Spinal cord (tissue), 9 donors: ENCODE measurements at regions not wholly inside any gene's neighbourhood (a gene's known extent, or its start where the extent isn't known, plus 50 kb on each side); places are given as distances from the start of the nearest gene placed in this dataset.
A peak's percentile ranks its signal among the peaks of the same experiment; 100 is the strongest.

Source experiments
- DNase-seq, 6 donors: peaks; one replicate each; pipeline versions ENCODE4 v3.0.0 to v3.0.0-alpha.2; 2013 to 2015; ENCODE audit warnings: low spot score in 6 of 6, low read depth in 4 of 6
- H3K27ac ChIP-seq: one replicate; pipeline ENCODE4 v1.5.1; 2013; ENCODE audit warnings: low read depth, low read length, control low read depth
- H3K27me3 ChIP-seq: one replicate; pipeline ENCODE4 v1.6.1; 2013; ENCODE audit warnings: low read length; ENCODE audit not compliant: control insufficient read depth, insufficient read depth
- H3K36me3 ChIP-seq: one replicate; pipeline ENCODE4 v1.6.1; 2013; ENCODE audit warnings: low read length; ENCODE audit not compliant: control insufficient read depth, insufficient read depth
- H3K4me1 ChIP-seq: one replicate; pipeline ENCODE4 v1.6.1; 2013; ENCODE audit warnings: low read length; ENCODE audit not compliant: control insufficient read depth, insufficient read depth
- H3K4me3 ChIP-seq: one replicate; pipeline ENCODE4 v1.5.1; 2013; ENCODE audit warnings: low read depth, low read length, control low read depth
- H3K9me3 ChIP-seq: one replicate; pipeline ENCODE4 v1.6.1; 2013; ENCODE audit warnings: low read length; ENCODE audit not compliant: control insufficient read depth, insufficient read depth
- WGBS: methylation state at CpG from one replicate; pipeline ENCODE4 v1.1.5; 2013; ENCODE audit warnings: missing lambda C conversion rate; ENCODE audit not compliant: insufficient coverage; 5-methylcytosine and 5-hydroxymethylcytosine counted together
- donor health status: healthy.

DNA sequence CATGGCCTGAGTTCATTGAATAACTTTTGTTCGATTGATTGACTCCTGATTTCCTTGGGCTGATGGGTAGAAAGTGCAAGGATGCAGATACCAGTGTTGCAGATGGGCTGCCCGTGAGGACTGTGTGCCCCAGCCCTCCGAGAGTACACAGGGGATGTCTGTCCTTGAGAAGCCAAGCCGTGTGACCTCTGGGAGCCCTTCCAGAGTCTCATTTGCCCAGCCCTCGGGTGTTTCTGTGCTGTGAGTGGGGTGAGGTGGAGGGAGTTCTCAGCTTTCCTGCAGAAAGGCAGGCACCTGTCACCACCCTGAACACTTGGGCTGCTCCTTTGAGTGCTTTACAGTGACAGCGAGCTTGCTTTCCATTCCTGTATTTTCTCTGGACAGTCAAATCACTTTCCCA lies 96.4 kb upstream of the CACNA1E start:
- 51% methylated on average over 6 of the region's 6 CpGs for WGBS
- H3K9me3 ChIP-seq, result no peaks in the 10 kb centered on the region
- no peaks in the 10 kb centered on the region for H3K36me3 ChIP-seq

DNA sequence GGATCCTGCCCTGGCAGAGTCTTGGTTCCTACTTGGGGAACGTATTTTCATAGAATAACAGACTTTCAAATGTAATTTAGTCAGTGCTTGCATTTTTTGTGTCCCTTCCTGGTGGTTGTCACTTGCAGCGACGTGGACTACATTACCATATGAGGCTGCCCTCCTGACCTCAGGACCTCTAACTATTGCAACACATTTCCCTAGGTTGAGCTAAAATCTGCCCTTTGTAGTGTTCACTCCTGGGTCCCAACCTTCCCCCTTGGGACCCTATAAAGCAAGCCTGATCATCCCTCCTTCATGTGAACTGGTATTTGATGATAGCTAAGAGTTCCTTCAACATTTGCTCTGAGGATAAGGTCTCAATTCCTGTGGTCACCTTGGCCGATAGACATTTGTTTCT lies 95.6 kb upstream of the CACNA1E start:
- H3K27me3 ChIP-seq, result no peaks in the 10 kb centered on the region
- no peak overlapping the region for H3K4me3 ChIP-seq
- peaks cover 25% of the 10 kb centered on the region for H3K4me1 ChIP-seq
- WGBS, result 100% methylated on average over 4 of the region's 4 CpGs
- no peaks in the 10 kb centered on the region for H3K9me3 ChIP-seq
- no peak overlapping the region for H3K27ac ChIP-seq
- DNase-seq, result no peak
- H3K36me3 ChIP-seq, result no peaks in the 10 kb centered on the region

More for the DNA sequence above, 96.4 kb upstream of the CACNA1E start:
- H3K4me1 ChIP-seq, result peaks cover 25% of the 10 kb centered on the region
- H3K4me3 ChIP-seq, result no peak overlapping the region
- H3K27ac ChIP-seq, result no peak overlapping the region
- H3K27me3 ChIP-seq, result no peaks in the 10 kb centered on the region
- no peak for DNase-seq

- DNase-seq, result peak in 2 of 6 donors; percentile 63 to 73
- no peaks in the 10 kb centered on the region for H3K27me3 ChIP-seq
- no peak overlapping the region for H3K4me3 ChIP-seq
- no peaks in the 10 kb centered on the region for H3K36me3 ChIP-seq
- H3K9me3 ChIP-seq, result no peaks in the 10 kb centered on the region
- H3K27ac ChIP-seq, result no peak overlapping the region
- peaks cover 25% of the 10 kb centered on the region for H3K4me1 ChIP-seq
- 30% methylated on average over 5 of the region's 8 CpGs for WGBS
These were observed 92.8 kb upstream of the CACNA1E start for GRCh38 chr1:181390410-181391077.

DNA sequence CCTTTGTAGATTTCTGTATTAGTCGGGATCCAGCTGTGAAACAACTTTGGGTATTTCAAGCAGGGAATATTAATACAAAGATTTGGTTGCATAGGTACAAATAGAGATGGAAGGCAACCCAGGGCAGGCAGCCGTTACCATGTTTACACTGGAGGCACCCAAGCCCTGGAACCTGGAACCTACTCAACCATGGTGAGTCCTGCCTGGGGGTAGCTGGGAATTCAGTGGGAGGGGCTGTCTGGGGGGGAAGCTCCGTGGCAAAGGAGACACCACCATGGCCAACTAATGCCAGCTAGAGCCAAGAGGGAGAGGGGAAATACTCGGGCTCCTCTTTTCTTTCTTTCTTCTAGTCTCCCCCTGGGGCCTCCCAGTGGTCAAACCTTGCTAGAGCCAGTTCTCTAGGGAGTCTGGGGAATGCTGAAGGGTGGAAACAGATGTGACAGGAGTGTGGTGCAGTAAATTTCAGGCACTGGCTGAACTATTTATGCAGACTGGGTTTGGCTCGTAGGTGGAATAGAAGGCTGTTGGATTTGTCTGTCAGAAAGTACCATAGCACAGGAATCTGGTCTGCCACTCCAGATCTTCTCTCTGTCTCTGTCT lies 91.9 kb upstream of the CACNA1E start:
- no peaks in the 10 kb centered on the region for H3K36me3 ChIP-seq
- no peak overlapping the region for H3K4me3 ChIP-seq
- no peak overlapping the region for H3K27ac ChIP-seq
- 60% methylated on average over 1 of the region's 5 CpGs for WGBS
- peaks cover 25% of the 10 kb centered on the region for H3K4me1 ChIP-seq
- DNase-seq, result no peak
- H3K27me3 ChIP-seq, result no peaks in the 10 kb centered on the region
- no peaks in the 10 kb centered on the region for H3K9me3 ChIP-seq

GRCh38 chr1:181392133-181392532 lies 91.2 kb upstream of the CACNA1E start:
- peaks cover 20% of the 10 kb centered on the region for H3K4me1 ChIP-seq
- no peak overlapping the region for H3K27ac ChIP-seq
- no peaks in the 10 kb centered on the region for H3K9me3 ChIP-seq
- H3K27me3 ChIP-seq, result no peaks in the 10 kb centered on the region
- H3K36me3 ChIP-seq, result no peaks in the 10 kb centered on the region
- H3K4me3 ChIP-seq, result no peak overlapping the region
- WGBS, result 100% methylated on average over 1 of the region's 1 CpG
- no peak for DNase-seq

GRCh38 chr1:181392613-181393220 lies 90.6 kb upstream of the CACNA1E start:
- no peaks in the 10 kb centered on the region for H3K9me3 ChIP-seq
- H3K36me3 ChIP-seq, result no peaks in the 10 kb centered on the region
- no peak overlapping the region for H3K27ac ChIP-seq
- H3K4me3 ChIP-seq, result no peak overlapping the region
- H3K4me1 ChIP-seq, result peaks cover 24% of the 10 kb centered on the region
- no peaks in the 10 kb centered on the region for H3K27me3 ChIP-seq
- no CpG with 5 or more reads among the region's 1 CpG for WGBS
- peak in 2 of 6 donors; percentile 25 to 51 for DNase-seq

DNA sequence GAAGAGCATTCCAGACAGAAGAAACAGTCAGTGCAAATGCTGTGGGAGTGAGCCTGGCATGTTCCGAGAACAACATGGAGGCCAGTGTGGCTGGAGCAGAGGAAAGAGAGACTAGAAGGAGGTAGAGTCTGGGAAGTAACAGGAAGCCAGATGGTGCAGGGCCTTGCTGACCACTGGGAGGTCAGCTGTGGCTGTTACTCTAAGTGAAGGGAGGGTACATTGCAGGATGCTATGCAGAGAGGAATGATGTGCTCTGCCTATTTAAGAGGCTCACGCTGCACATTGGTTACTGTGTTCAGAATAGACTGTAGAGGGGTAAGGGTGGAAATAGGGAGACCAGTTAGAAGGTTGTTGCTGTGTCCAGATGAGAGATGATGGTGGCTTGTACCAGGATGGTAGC lies 88.6 kb upstream of the CACNA1E start:
- DNase-seq, result no peak
- Histone ChIP-seq H3K4me1 (peaks cover 26% of the 10 kb centered on the region), H3K36me3 (no peaks in the 10 kb centered on the region), H3K27me3 (no peaks in the 10 kb centered on the region), H3K4me3 (no peak overlapping the region), H3K27ac (no peak overlapping the region), H3K9me3 (no peaks in the 10 kb centered on the region)
- 77% methylated on average over 2 of the region's 2 CpGs for WGBS

GRCh38 chr1:181396171-181396670 lies 87.1 kb upstream of the CACNA1E start:
- DNase-seq, result no peak
- no peak overlapping the region for H3K4me3 ChIP-seq
- H3K4me1 ChIP-seq, result peaks cover 13% of the 10 kb centered on the region
- WGBS, result 94% methylated on average over 3 of the region's 5 CpGs
- H3K36me3 ChIP-seq, result no peaks in the 10 kb centered on the region
- no peak overlapping the region for H3K27ac ChIP-seq
- no peaks in the 10 kb centered on the region for H3K9me3 ChIP-seq
- H3K27me3 ChIP-seq, result no peaks in the 10 kb centered on the region

GRCh38 chr1:181396811-181397210 lies 86.5 kb upstream of the CACNA1E start:
- H3K9me3 ChIP-seq, result no peaks in the 10 kb centered on the region
- no peak overlapping the region for H3K27ac ChIP-seq
- peaks cover 7% of the 10 kb centered on the region for H3K4me1 ChIP-seq
- DNase-seq, result no peak
- no peak overlapping the region for H3K4me3 ChIP-seq
- WGBS, result 100% methylated on average over 1 of the region's 1 CpG
- H3K36me3 ChIP-seq, result no peaks in the 10 kb centered on the region
- no peaks in the 10 kb centered on the region for H3K27me3 ChIP-seq

DNA sequence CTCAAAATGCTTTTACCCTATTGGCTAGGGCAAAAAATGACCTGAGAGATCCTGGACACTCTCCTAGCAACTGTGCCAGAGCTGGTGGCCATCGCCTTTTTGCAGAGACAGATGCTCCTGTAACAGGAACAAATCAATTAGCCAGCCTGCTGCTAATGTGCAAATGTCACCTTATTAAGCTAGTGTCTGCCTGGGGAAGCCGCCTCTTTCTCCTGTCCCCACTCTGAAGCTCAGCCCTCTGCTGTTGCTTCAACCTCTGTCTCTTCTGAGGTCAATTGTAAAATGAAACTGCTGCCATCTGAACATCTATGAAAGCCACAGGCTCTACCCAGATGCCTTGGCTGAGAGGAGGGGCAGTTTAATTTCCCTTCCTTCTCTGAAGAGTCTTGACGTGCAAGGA lies 85.5 kb upstream of the CACNA1E start:
- DNase-seq, result peak in 2 of 6 donors; percentile 21 to 63
- H3K4me1 ChIP-seq, result peaks cover 7% of the 10 kb centered on the region
- no peaks in the 10 kb centered on the region for H3K9me3 ChIP-seq
- H3K36me3 ChIP-seq, result no peaks in the 10 kb centered on the region
- no peak overlapping the region for H3K4me3 ChIP-seq
- WGBS, result 27% methylated on average over 2 of the region's 3 CpGs
- H3K27ac ChIP-seq, result no peak overlapping the region
- no peaks in the 10 kb centered on the region for H3K27me3 ChIP-seq
